Right lobe of liver (tissue), 6 donors: ENCODE measurements at regions not wholly inside any gene's neighbourhood (a gene's known extent, or its start where the extent isn't known, plus 50 kb on each side); places are given as distances from the start of the nearest gene placed in this dataset.

Source experiments
- ATAC-seq, 4 donors: fragments of 200-7000 bp; cut with Tn5 transposase; one replicate each; pipeline ENCODE4 v1.9.1; 2020; ENCODE audit warnings: mild to moderate bottlenecking in 4 of 4, moderate library complexity in 4 of 4
- DNase-seq, 3 donors: peaks; one replicate each; pipeline ENCODE4 v3.0.0-alpha.2; 2020
- H3K27ac ChIP-seq, 3 donors: fragments of 200-600 bp; one replicate each; pipeline ENCODE4 v1.8.0; 2022
- H3K27me3 ChIP-seq, 2 donors: fragments of 200-600 bp; one replicate each; pipeline ENCODE4 v1.8.0; 2022
- H3K36me3 ChIP-seq, 4 donors: fragments of 200-600 bp; sonication (generic) in 1 of 4; one replicate each; pipeline versions ENCODE4 v1.5.1 to v1.8.0; 2017 to 2022; ENCODE audit warnings: control low read depth in 1 of 4
- H3K4me1 ChIP-seq, 4 donors: fragments of 200-600 bp; sonication (generic) in 1 of 4; one replicate each; pipeline versions ENCODE4 v1.5.1 to v1.8.0; 2017 to 2022; ENCODE audit warnings: control low read depth in 1 of 4
- H3K4me3 ChIP-seq, 3 donors: fragments of 200-600 bp; one replicate each; pipeline ENCODE4 v1.8.0; 2022
- H3K9me3 ChIP-seq, 4 donors: fragments of 200-600 bp; sonication (generic) in 1 of 4; one replicate each; pipeline versions ENCODE4 v1.5.1 to v1.8.0; 2017 to 2022; ENCODE audit warnings: control low read depth in 1 of 4
- CTCF ChIP-seq, 4 donors: fragments of 200-600 bp in 3 of 4; fragments of 450-650 bp in 1 of 4; IDR thresholded peaks; one replicate each; pipeline versions ENCODE4 v1.5.1 to v1.8.0; 2016 to 2022; ENCODE audit warnings: antibody characterized with exemption in 4 of 4, mild to moderate bottlenecking in 2 of 4
- POLR2A ChIP-seq: fragments of 450-650 bp; IDR thresholded peaks from one replicate; pipeline ENCODE4 v1.6.1; 2017; ENCODE audit warnings: antibody characterized with exemption, mild to moderate bottlenecking
- WGBS: methylation state at CpG from one replicate; pipeline ENCODE4 v1.1.6; 2018; ENCODE audit warnings: low coverage, low lambda C conversion rate; ENCODE audit not compliant: insufficient coverage; ENCODE audit errors: missing lambda C conversion rate; 5-methylcytosine and 5-hydroxymethylcytosine counted together
- intact Hi-C, 2 donors: fragments of 100-400 bp; cut with DNase I; formaldehyde crosslinking; loops; one replicate each; pipeline versions ENCODE4 v1.11.2 to v1.14.1; 2022
- donor health status: DM: no; HTN: yes; CAD: no.
- donor health status: DM: no; HTN: no; CAD: no.
- donor health status: DM: no; HTN: no; CAD: no.
- donor health status: DM: no; HTN: yes; CAD: no.
- donor health status: DM: no; HTN: yes; CAD: no.

- H3K4me3 ChIP-seq = no peak overlapping the region
- 66% methylated on average over 8 of the region's 8 CpGs for WGBS
- H3K27me3 ChIP-seq = no peaks in the 10 kb centered on the region
- ATAC-seq (peak; percentile 44 to 69 (median 66)), DNase-seq (peak in 2 of 3 donors; percentile 28 to 63)
- no peak for TF ChIP-seq POLR2A
- no peak for TF ChIP-seq CTCF (IDR thresholded peaks at IDR 0.05)
- no peaks in the 10 kb centered on the region for H3K9me3 ChIP-seq
- H3K36me3 ChIP-seq = no peaks in the 10 kb centered on the region
- no peak overlapping the region for H3K27ac ChIP-seq
- intact Hi-C loops = no loop called here
- no peaks in the 10 kb centered on the region for H3K4me1 ChIP-seq
These were observed 306.5 kb downstream of the RPLP1 start for GRCh38 chr15:69758810-69759790.

GRCh38 chr15:69760258-69760845 is 307.7 kb downstream of the RPLP1 start:
- Histone ChIP-seq H3K27ac (no peak overlapping the region), H3K9me3 (no peaks in the 10 kb centered on the region), H3K27me3 (no peaks in the 10 kb centered on the region), H3K4me1 (no peaks in the 10 kb centered on the region), H3K36me3 (no peaks in the 10 kb centered on the region), H3K4me3 (no peak overlapping the region)
- peak in 3 of 4 donors; percentile 23 to 37 (median 37) for ATAC-seq
- no peak for DNase-seq
- intact Hi-C loops = no loop called here
- WGBS = 42% methylated on average over 3 of the region's 3 CpGs
- TF ChIP-seq POLR2A = no peak

- ATAC-seq (peak; percentile 61 to 84 (median 66)), DNase-seq (no peak)
- no peak for TF ChIP-seq POLR2A
- no peak for TF ChIP-seq CTCF (IDR thresholded peaks at IDR 0.05)
- WGBS = 56% methylated on average over 7 of the region's 7 CpGs
- Histone ChIP-seq H3K27ac (no peak overlapping the region), H3K4me3 (no peak overlapping the region), H3K4me1 (no peaks in the 10 kb centered on the region), H3K27me3 (no peaks in the 10 kb centered on the region), H3K9me3 (no peaks in the 10 kb centered on the region), H3K36me3 (no peaks in the 10 kb centered on the region)
- intact Hi-C loops = no loop called here
These were observed 308.4 kb downstream of the RPLP1 start for GRCh38 chr15:69760890-69761568.

GRCh38 chr15:69762373-69763148 is 309.9 kb downstream of the RPLP1 start:
- H3K4me3 ChIP-seq = no peak overlapping the region
- H3K27me3 ChIP-seq = no peaks in the 10 kb centered on the region
- no peaks in the 10 kb centered on the region for H3K4me1 ChIP-seq
- no peak overlapping the region for H3K27ac ChIP-seq
- H3K36me3 ChIP-seq = no peaks in the 10 kb centered on the region
- no peak for ATAC-seq
- TF ChIP-seq CTCF (IDR thresholded peaks at IDR 0.05) (peak in 2 of 4 donors; percentile 7 to 20), POLR2A (no peak)
- no peaks in the 10 kb centered on the region for H3K9me3 ChIP-seq
- WGBS = 58% methylated on average over 5 of the region's 6 CpGs
- DNase-seq = no peak
- intact Hi-C loops = no loop called here
